ENCODE measurements at regions not wholly inside any gene's neighbourhood (a gene's known extent, or its start where the extent isn't known, plus 50 kb on each side); places are given as distances from the start of the nearest gene placed in this dataset.

DNA sequence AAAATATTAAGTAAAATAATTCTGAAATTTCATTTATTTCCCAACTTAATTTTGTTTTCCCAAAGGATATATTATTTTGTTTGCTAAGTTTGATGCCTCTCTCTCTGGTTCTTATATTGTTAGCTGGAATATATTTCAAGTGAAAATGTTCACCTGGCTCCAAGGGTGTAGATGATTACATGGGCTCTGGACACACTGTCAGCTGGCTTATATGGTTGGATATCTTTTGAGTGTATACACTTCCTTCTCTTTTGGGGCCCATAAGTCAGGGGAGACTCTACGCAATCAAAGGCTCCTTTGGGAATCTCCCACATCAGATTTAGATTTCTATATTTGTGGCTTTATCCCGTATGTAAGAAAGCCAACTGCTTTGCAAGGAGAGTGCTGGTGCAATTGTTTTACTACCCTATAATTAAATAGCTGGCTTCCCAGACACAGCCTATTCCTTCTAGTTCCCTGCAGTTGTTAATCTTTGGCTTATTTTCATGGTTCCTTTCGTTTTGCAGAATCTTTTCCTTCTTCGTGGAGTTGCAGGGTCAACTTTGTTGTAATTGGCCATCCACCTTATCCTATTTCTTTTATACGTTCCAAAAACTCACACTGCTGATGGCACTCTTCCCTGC, 225.7 kb downstream of the DPH6 start:
- H3K4me1 Mint-ChIP-seq (ENCODE audit: low read depth), result no peaks in the 10 kb centered on the region
- ChIA-PET CTCF (no interaction called here), POLR2A (no interaction called here)
- DNase-seq (no peak), ATAC-seq (no peak)
- no peak overlapping the region for H3K4me3 Mint-ChIP-seq
- H3K27me3 Mint-ChIP-seq (ENCODE audit: low read depth), result no peaks in the 10 kb centered on the region
- no peak overlapping the region for H3K27ac Mint-ChIP-seq
- no peaks in the 10 kb centered on the region for H3K36me3 Mint-ChIP-seq (ENCODE audit: low read depth)
- no peaks in the 10 kb centered on the region for H3K9me3 Mint-ChIP-seq (ENCODE audit: insufficient read depth)

DNA sequence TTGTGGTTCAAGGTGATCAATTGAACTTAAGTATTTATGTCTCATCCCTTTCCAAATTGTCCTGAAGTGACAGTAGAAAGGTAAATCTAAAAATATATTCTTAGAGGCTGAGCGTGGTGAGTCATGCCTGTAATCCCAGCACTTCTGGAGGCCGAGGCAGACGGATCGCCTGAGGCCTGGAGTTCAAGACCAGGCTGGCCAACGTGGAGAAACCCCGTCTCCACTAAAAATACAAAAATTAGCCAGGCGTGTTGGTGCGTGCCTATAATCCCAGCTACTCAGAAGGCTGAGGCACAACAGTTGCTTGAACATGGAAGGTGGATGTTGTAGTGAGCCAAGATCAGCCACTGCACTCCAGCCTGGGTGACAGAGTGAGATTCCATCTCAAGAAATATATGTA, 226.6 kb downstream of the DPH6 start:
- no peaks in the 10 kb centered on the region for H3K4me1 Mint-ChIP-seq (ENCODE audit: low read depth)
- ATAC-seq (no peak), DNase-seq (no peak)
- no peaks in the 10 kb centered on the region for H3K27me3 Mint-ChIP-seq (ENCODE audit: low read depth)
- no peaks in the 10 kb centered on the region for H3K36me3 Mint-ChIP-seq (ENCODE audit: low read depth)
- H3K9me3 Mint-ChIP-seq (ENCODE audit: insufficient read depth), result no peaks in the 10 kb centered on the region
- no peak overlapping the region for H3K27ac Mint-ChIP-seq
- ChIA-PET POLR2A (interaction anchor here (0.6 kb wide), 1 partner anchor 123 kb away, joined by 4 read pairs; no protein-coding TSS in a partner anchor), CTCF (no interaction called here)
- no peak overlapping the region for H3K4me3 Mint-ChIP-seq

DNA sequence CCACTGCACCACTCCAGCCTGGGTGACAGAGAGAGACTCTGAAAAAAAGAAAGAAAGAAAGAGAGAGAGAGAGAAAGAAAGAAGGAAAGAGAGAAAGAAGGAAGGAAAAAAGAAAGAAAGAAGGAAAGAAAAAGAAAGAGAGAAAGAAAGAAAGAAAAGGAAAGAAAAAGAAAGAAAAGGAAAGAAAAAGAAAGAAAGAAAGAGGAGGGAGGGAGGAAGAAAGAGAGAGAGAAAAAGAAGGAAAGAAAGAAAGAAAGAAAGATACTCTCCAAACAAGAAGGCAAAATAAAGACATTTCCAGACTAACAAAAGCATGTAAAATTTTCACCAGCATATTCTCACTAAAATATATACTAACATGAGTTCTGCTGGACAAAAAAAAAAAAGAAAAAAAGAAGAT, 228.7 kb downstream of the DPH6 start:
- Mint-ChIP-seq H3K9me3 (ENCODE audit: insufficient read depth) (no peaks in the 10 kb centered on the region), H3K4me3 (no peak overlapping the region), H3K36me3 (ENCODE audit: low read depth) (no peaks in the 10 kb centered on the region), H3K27me3 (ENCODE audit: low read depth) (no peaks in the 10 kb centered on the region), H3K4me1 (ENCODE audit: low read depth) (no peaks in the 10 kb centered on the region), H3K27ac (no peak overlapping the region)
- ChIA-PET POLR2A (no interaction called here), CTCF (no interaction called here)
- DNase-seq (no peak), ATAC-seq (no peak)

DNA sequence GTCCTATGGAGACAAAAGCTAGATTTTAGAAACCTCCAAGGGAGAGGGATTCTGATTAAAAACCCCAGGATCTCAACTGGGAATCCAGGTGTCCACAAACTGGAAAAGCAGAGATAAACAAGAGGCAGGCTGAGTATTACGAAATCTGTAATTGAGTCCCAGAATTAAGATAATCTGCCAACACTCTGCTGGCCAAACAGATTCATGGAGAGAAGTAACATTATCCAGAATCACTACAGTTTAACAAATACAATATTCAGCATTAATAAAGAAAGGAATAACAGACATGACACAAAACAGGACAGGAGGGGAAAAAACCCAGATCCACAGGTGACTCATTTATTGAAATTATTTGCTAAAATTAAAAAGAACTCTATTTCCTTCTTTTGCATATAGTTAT, 227.2 kb upstream of the NANOGP8 start:
- POLR2A ChIA-PET, result no interaction called here
- Mint-ChIP-seq H3K36me3 (ENCODE audit: low read depth) (no peaks in the 10 kb centered on the region), H3K9me3 (ENCODE audit: insufficient read depth) (no peaks in the 10 kb centered on the region), H3K27ac (no peak overlapping the region), H3K4me3 (no peak overlapping the region), H3K4me1 (ENCODE audit: low read depth) (no peaks in the 10 kb centered on the region), H3K27me3 (ENCODE audit: low read depth) (no peaks in the 10 kb centered on the region)
- ATAC-seq (no peak), DNase-seq (no peak)
- CTCF ChIA-PET, result no interaction called here

DNA sequence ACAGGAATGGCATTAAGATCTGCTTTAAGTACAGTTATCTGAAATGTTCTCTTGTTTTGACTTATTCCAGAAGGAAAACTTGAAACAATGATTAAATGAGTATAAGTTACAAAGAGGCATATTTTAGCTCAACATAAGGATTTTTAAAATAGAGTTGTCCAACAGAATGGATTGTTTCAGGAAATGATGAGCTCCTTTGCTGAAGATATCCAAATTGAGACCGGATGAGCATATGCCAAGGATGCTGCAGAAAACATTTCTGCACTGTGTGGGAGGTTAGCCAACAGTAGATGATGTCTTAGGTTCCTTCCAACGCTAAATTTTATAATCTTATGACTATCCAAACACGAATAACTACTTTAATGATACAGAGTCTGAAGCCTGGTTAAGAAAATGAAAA, 226.5 kb upstream of the NANOGP8 start:
- DNase-seq (no peak), ATAC-seq (no peak)
- Mint-ChIP-seq H3K4me3 (no peak overlapping the region), H3K4me1 (ENCODE audit: low read depth) (no peaks in the 10 kb centered on the region), H3K27me3 (ENCODE audit: low read depth) (no peaks in the 10 kb centered on the region), H3K36me3 (ENCODE audit: low read depth) (no peaks in the 10 kb centered on the region), H3K27ac (no peak overlapping the region), H3K9me3 (ENCODE audit: insufficient read depth) (no peaks in the 10 kb centered on the region)
- POLR2A ChIA-PET, result no interaction called here
- CTCF ChIA-PET, result no interaction called here

DNA sequence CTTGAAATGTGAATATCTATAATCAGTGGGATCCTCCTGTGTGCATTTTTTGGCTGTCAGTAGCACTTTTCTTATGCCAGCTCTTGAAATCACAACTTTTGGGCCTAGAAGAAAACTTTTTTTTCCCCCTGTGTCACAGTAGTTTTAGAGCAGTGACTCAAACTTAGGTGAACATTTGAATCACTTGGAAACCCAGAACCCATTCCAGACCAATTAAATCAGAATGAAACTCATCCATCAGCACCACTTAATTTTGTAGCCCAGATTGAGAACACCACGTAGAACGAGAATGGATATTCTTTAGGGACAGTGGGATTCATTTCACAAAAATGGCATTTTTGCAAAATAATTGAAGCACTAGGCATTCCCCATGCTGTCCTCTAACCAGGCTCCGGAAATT, 224.8 kb upstream of the NANOGP8 start:
- CTCF ChIA-PET, result no interaction called here

DNA sequence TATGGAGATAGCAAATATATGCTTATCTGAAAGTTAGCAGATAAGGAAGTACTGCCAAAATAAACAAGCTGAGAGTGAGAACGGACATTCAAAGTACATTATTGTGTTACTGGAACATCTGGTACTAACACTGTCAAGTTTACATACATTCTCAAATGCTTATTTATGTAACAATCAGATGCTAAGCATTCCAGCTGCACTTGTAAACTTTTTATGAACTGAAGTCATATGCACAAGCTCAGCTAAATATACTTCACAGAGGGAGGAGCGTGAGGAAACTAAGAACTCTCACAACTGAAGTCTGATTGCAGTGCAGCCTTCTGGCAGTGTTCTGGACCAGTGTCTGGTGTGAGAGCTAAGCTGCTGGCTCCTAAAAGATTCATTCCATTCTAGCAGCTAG, 223.7 kb upstream of the NANOGP8 start:
- H3K4me3 Mint-ChIP-seq, result no peak overlapping the region
- no peak overlapping the region for H3K27ac Mint-ChIP-seq
- no peaks in the 10 kb centered on the region for H3K36me3 Mint-ChIP-seq (ENCODE audit: low read depth)
- no peaks in the 10 kb centered on the region for H3K4me1 Mint-ChIP-seq (ENCODE audit: low read depth)
- H3K27me3 Mint-ChIP-seq (ENCODE audit: low read depth), result no peaks in the 10 kb centered on the region
- ATAC-seq (no peak), DNase-seq (no peak)
- no peaks in the 10 kb centered on the region for H3K9me3 Mint-ChIP-seq (ENCODE audit: insufficient read depth)
- CTCF ChIA-PET, result no interaction called here
- POLR2A ChIA-PET, result no interaction called here

More for the DNA sequence above, 224.8 kb upstream of the NANOGP8 start:
- ATAC-seq (no peak), DNase-seq (no peak)
- POLR2A ChIA-PET, result no interaction called here
- Mint-ChIP-seq H3K27ac (no peak overlapping the region), H3K36me3 (ENCODE audit: low read depth) (no peaks in the 10 kb centered on the region), H3K4me3 (no peak overlapping the region), H3K4me1 (ENCODE audit: low read depth) (no peaks in the 10 kb centered on the region), H3K27me3 (ENCODE audit: low read depth) (no peaks in the 10 kb centered on the region), H3K9me3 (ENCODE audit: insufficient read depth) (no peaks in the 10 kb centered on the region)

DNA sequence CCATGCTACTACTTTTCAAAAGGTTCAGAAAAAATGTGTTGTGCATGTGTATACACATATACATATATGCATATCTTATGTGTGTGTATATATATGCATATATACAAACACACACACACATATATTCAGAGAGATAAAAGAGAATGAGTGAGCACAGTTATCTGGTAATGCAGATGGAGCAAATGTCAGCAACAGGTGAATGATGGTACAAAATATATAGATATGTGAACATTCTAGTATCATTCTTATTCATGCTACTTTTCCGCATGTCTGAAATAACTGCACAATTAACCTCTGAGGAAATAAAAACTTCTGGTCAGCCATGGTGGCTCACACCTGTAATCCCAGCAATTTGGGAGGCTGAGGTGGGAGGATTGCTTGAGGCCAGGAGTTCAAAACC, 222.6 kb upstream of the NANOGP8 start:
- no peaks in the 10 kb centered on the region for H3K9me3 Mint-ChIP-seq (ENCODE audit: insufficient read depth)
- no peak overlapping the region for H3K4me3 Mint-ChIP-seq
- ChIA-PET POLR2A (no interaction called here), CTCF (no interaction called here)
- no peak for ATAC-seq
- DNase-seq, result no peak
- no peaks in the 10 kb centered on the region for H3K27me3 Mint-ChIP-seq (ENCODE audit: low read depth)
- no peaks in the 10 kb centered on the region for H3K36me3 Mint-ChIP-seq (ENCODE audit: low read depth)
- H3K4me1 Mint-ChIP-seq (ENCODE audit: low read depth), result no peaks in the 10 kb centered on the region
- H3K27ac Mint-ChIP-seq, result no peak overlapping the region

DNA sequence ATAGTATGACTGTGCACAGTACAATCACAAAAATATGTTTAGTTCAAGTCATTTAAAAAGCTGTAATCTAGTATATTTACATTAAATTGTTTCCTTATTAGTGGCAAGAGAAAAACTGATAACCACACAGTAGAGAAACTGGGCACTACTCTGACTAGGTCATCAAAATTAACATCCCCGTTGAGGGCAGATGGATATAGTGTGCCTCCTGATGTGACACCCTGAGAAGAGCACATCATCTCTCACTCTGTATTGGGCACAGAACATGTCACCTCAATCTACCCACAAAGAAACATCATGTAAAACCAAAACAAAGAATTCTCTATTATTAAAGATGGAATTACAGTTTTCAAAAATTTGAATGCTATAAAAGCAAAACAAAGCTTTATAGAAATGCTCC, 221.9 kb upstream of the NANOGP8 start:
- no peaks in the 10 kb centered on the region for H3K27me3 Mint-ChIP-seq (ENCODE audit: low read depth)
- CTCF ChIA-PET, result no interaction called here
- POLR2A ChIA-PET, result no interaction called here
- H3K4me1 Mint-ChIP-seq (ENCODE audit: low read depth), result no peaks in the 10 kb centered on the region
- no peaks in the 10 kb centered on the region for H3K36me3 Mint-ChIP-seq (ENCODE audit: low read depth)
- no peak overlapping the region for H3K27ac Mint-ChIP-seq
- H3K9me3 Mint-ChIP-seq (ENCODE audit: insufficient read depth), result no peaks in the 10 kb centered on the region
- no peak for ATAC-seq
- H3K4me3 Mint-ChIP-seq, result no peak overlapping the region
- DNase-seq, result no peak

DNA sequence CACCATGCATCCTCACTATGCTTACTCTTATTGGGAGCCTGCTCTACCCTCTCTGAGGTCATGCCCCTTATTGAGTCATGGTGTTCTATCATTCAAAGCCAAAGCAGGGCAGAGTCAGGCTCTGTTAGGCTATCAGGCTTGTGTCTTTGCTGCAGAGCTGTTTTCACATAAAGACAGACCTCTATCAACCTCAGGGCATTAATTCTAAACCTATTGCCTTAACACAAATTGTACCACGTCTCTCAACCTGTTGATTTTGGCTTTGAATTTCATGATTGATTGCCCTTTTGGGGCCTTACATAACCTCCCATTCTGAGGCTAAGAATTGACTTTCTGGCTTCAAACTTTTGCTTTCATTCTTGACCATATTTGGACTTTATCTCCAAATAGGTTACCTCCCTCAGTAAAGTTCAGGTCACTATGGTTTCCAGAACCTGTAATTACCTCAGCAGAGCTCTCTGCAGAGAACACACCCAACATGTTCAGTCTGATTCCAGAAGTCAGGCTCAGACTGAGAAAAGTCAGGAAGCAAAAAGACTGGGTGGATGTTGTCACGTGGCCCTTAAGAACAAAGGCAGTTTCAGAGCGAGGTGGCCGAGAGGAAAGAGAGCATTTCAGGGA, 221.4 kb upstream of the NANOGP8 start:
- Mint-ChIP-seq H3K4me3 (no peak overlapping the region), H3K9me3 (ENCODE audit: insufficient read depth) (no peaks in the 10 kb centered on the region), H3K27me3 (ENCODE audit: low read depth) (no peaks in the 10 kb centered on the region), H3K27ac (no peak overlapping the region), H3K36me3 (ENCODE audit: low read depth) (no peaks in the 10 kb centered on the region), H3K4me1 (ENCODE audit: low read depth) (no peaks in the 10 kb centered on the region)
- DNase-seq (no peak), ATAC-seq (no peak)
- CTCF ChIA-PET, result interaction anchor here (0.7 kb wide), 1 partner anchor 18 kb away, joined by 3 read pairs; no protein-coding TSS in a partner anchor
- POLR2A ChIA-PET, result no interaction called here

DNA sequence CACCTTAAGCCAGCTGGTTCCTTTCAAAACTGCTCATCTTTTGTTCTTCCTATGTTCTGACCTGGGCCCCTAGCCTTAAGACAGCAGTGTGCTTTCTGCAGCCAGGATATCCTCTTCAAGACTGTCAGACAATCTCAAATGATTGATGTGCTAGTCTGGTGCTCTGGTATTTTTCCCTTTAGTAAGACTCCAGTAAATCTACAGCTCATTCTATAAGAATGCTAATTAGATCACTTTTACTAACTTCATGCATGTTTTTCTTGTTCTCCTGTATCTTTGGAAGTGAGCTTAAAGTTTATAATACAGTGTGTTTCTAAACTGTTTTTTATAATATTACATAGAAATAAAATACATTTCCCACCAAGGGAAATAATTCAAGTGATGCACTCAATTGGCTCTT, 220.9 kb upstream of the NANOGP8 start:
- CTCF ChIA-PET, result interaction anchor here (0.7 to 1.1 kb wide), 2 partner anchors 17 to 228 kb away, joined by 3 read pairs; no protein-coding TSS in a partner anchor

DNA sequence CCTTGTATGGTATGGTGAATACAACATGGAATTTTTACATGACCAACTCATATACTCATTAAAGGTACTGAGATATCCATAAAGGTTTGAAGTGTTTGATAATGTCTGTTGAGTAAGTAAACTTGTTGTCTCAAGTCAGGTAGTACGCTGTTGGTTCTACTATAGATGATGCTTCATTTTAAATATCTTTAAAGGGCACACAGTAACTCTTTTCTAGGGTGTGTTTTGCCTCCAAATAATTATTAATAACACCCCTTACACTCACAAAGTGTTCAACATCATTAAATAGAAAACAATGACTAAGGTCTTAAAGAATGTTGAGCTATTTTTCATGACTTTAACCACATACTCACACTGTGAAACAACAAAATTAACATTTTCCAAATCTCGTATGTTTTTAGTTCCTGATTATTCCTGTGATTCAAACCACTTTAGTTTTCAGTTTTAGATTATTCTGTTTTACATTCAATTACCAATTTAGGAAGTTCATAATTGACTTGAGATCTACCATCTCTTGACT, 220.0 kb upstream of the NANOGP8 start:
- no peak overlapping the region for H3K4me3 Mint-ChIP-seq
- H3K27ac Mint-ChIP-seq, result no peak overlapping the region
- no peak for DNase-seq
- ATAC-seq, result no peak
- H3K27me3 Mint-ChIP-seq (ENCODE audit: low read depth), result no peaks in the 10 kb centered on the region
- H3K9me3 Mint-ChIP-seq (ENCODE audit: insufficient read depth), result no peaks in the 10 kb centered on the region
- H3K4me1 Mint-ChIP-seq (ENCODE audit: low read depth), result no peaks in the 10 kb centered on the region
- CTCF ChIA-PET, result interaction anchor here (0.8 to 1.1 kb wide), 2 partner anchors 227 to 1336 kb away, joined by 3 read pairs; no protein-coding TSS in a partner anchor
- POLR2A ChIA-PET, result no interaction called here
- H3K36me3 Mint-ChIP-seq (ENCODE audit: low read depth), result no peaks in the 10 kb centered on the region

More for the DNA sequence above, 220.9 kb upstream of the NANOGP8 start:
- Mint-ChIP-seq H3K9me3 (ENCODE audit: insufficient read depth) (no peaks in the 10 kb centered on the region), H3K27me3 (ENCODE audit: low read depth) (no peaks in the 10 kb centered on the region), H3K36me3 (ENCODE audit: low read depth) (no peaks in the 10 kb centered on the region), H3K4me1 (ENCODE audit: low read depth) (no peaks in the 10 kb centered on the region), H3K27ac (no peak overlapping the region), H3K4me3 (no peak overlapping the region)
- POLR2A ChIA-PET, result no interaction called here
- ATAC-seq (no peak), DNase-seq (no peak)

DNA sequence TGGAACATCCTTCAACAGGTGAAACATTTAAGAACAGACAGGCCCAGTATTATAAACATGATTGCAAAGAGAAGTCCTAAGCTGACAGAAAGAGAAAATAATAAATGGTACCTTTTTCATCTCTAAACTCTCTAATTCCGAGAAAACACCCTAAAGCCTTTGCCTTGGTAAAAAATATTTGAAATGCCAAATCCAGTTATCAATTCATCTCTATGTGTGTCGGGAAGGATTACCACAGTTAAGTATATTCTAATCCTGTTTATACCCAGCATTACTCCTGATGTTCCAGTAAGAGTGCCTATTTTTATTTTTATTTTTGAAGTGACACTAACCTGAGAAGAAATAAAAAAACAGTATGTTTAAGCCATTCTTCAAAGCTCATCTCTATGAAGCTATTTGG, 219.3 kb upstream of the NANOGP8 start:
- H3K4me1 Mint-ChIP-seq (ENCODE audit: low read depth), result no peaks in the 10 kb centered on the region
- ATAC-seq (no peak), DNase-seq (no peak)
- H3K27me3 Mint-ChIP-seq (ENCODE audit: low read depth), result no peaks in the 10 kb centered on the region
- no peak overlapping the region for H3K27ac Mint-ChIP-seq
- no peaks in the 10 kb centered on the region for H3K9me3 Mint-ChIP-seq (ENCODE audit: insufficient read depth)
- POLR2A ChIA-PET, result no interaction called here
- CTCF ChIA-PET, result interaction anchor here (0.8 kb wide), 1 partner anchor 1336 kb away, joined by 3 read pairs; no protein-coding TSS in a partner anchor
- H3K4me3 Mint-ChIP-seq, result no peak overlapping the region
- no peaks in the 10 kb centered on the region for H3K36me3 Mint-ChIP-seq (ENCODE audit: low read depth)

All from activated CD8-positive, alpha-beta T cell treated with anti-CD3 and anti-CD28 coated beads, Interleukin-2, amount 10 ng/mL, durations not matched to agents 7 days and 5 days (primary cell).